ENCODE measurements at regions not wholly inside any gene's neighbourhood (a gene's known extent, or its start where the extent isn't known, plus 50 kb on each side); places are given as distances from the start of the nearest gene placed in this dataset.

- in situ Hi-C loops (cut with MboI; ENCODE audit: low sequenced_read_pairs) = no loop called here
- Histone ChIP-seq H3K4me1 (ENCODE audit: control insufficient read depth, insufficient read depth, low read length) (no peaks in the 10 kb centered on the region), H2AFZ (replicated peaks; ENCODE audit: low read length, poor library complexity) (no peak overlapping the region), H2BK5ac (ENCODE audit: low read depth, low read length, poor library complexity, severe bottlenecking) (no peak overlapping the region), H3K4ac (ENCODE audit: low read depth, low read length) (no peak overlapping the region), H3K4me3 (ENCODE audit: insufficient read depth, low read depth, low read length) (no peak overlapping the region), H2AK5ac (ENCODE audit: low read depth, low read length) (no peak overlapping the region), H4K5ac (ENCODE audit: low read depth, low read length) (no peak overlapping the region), H3K79me1 (ENCODE audit: low read depth in 1 of 2, low read length in 2 of 2) (no peaks in the 10 kb centered on the region), H4K91ac (ENCODE audit: insufficient read depth, low read depth, low read length) (no peak overlapping the region), H2AK9ac (replicated peaks; ENCODE audit: low read depth, low read length, poor library complexity) (no peak overlapping the region), H3K9me3 (ENCODE audit: control insufficient read depth, insufficient read depth, low read length) (no peaks in the 10 kb centered on the region), H2BK120ac (ENCODE audit: low read depth, low read length) (no peak overlapping the region), H3K36me3 (ENCODE audit: control insufficient read depth, insufficient read depth, low read length) (no peaks in the 10 kb centered on the region), H3K9me1 (ENCODE audit: insufficient read depth, low read length) (no peaks in the 10 kb centered on the region), H2BK15ac (ENCODE audit: low read depth, low read length) (no peak overlapping the region), H3K27me3 (ENCODE audit: control insufficient read depth, insufficient read depth, low read length) (no peaks in the 10 kb centered on the region), H3K23ac (ENCODE audit: low read depth, low read length) (no peak overlapping the region), H3K14ac (replicated peaks; ENCODE audit: low read depth, low read length) (no peak overlapping the region), H3K27ac (ENCODE audit: insufficient read depth, low read length) (no peak overlapping the region), H3K4me2 (ENCODE audit: low read depth, low read length) (no peak overlapping the region), H3K56ac (ENCODE audit: extremely low read depth, insufficient read depth, low read length) (no peak overlapping the region), H3K18ac (ENCODE audit: low read depth, low read length) (no peak overlapping the region), H2BK20ac (ENCODE audit: low read depth, low read length) (no peak overlapping the region), H4K8ac (ENCODE audit: low read depth in 2 of 2, low read length in 2 of 2) (no peak overlapping the region), H3K9ac (ENCODE audit: low read depth, low read length) (no peak overlapping the region), H4K20me1 (ENCODE audit: insufficient read depth, low read length) (no peaks in the 10 kb centered on the region)
- DNase-seq (no peak), ATAC-seq (ENCODE audit: low read depth) (no peak)
- POLR2A ChIA-PET (ENCODE audit: unreplicated experiment) = no interaction called here
- dilution Hi-C loops (cut with HindIII; ENCODE audit: low sequenced_read_pairs, unreplicated experiment) = no loop called here
- TF ChIP-seq BHLHE40 (IDR thresholded peaks at IDR 0.05; ENCODE audit: low read depth, low read length) (no peak), CTCF (conservative IDR thresholded peaks at IDR 0.05; ENCODE audit: low read depth, low read length) (no peak), NFE2L2 (IDR thresholded peaks at IDR 0.05; ENCODE audit: low read depth, low read length) (no peak), RAD21 (IDR thresholded peaks at IDR 0.05; ENCODE audit: low read length) (no peak), MXI1 (IDR thresholded peaks at IDR 0.05; ENCODE audit: borderline replicate concordance, low read depth, low read length) (no peak), MAZ (IDR thresholded peaks at IDR 0.05; ENCODE audit: borderline replicate concordance, low read depth, low read length) (no peak), RCOR1 (IDR thresholded peaks at IDR 0.05; ENCODE audit: insufficient replicate concordance, low read length) (no peak), MAFK (IDR thresholded peaks at IDR 0.05; ENCODE audit: low read depth, low read length) (no peak), CHD1 (IDR thresholded peaks at IDR 0.05; ENCODE audit: low read depth, low read length) (no peak)
- TF ChIP-seq, protein P1, sequence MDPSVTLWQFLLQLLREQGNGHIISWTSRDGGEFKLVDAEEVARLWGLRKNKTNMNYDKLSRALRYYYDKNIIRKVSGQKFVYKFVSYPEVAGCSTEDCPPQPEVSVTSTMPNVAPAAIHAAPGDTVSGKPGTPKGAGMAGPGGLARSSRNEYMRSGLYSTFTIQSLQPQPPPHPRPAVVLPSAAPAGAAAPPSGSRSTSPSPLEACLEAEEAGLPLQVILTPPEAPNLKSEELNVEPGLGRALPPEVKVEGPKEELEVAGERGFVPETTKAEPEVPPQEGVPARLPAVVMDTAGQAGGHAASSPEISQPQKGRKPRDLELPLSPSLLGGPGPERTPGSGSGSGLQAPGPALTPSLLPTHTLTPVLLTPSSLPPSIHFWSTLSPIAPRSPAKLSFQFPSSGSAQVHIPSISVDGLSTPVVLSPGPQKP (IDR thresholded peaks at IDR 0.05; ENCODE audit: borderline replicate concordance, low read depth, low read length) = no peak
- no TSS peak for BruUV-seq (replicated peaks)
- CTCF ChIA-PET = no interaction called here
- no CpG with 5 or more reads among the region's 3 CpGs for WGBS, 2 experiments (ENCODE audit: extremely low coverage in 2 of 2, insufficient read length in 1 of 2)
- intact Hi-C loops (cut with micrococcal nuclease) = no loop called here
Observed at GRCh38 chr12:77594366-77594765, 236.3 kb upstream of the NAV3 start.

All from IMR-90 (cell line).